H1 (cell line): ENCODE measurements at regions not wholly inside any gene's neighbourhood (a gene's known extent, or its start where the extent isn't known, plus 50 kb on each side); places are given as distances from the start of the nearest gene placed in this dataset.

ENCODE experiments used
- CBX8 ChIP-seq: fragments of 300-800, 300-1000 bp; sonication (generic); IDR thresholded peaks from 2 replicates; pipeline ENCODE4 v1.7.1; 2016; ENCODE audit warnings: low read depth, low read length, borderline replicate concordance
- CHD7 ChIP-seq: fragments of 300-600 bp; sonication (generic); IDR thresholded peaks from 2 replicates; pipeline ENCODE4 v1.7.1; 2012; ENCODE audit warnings: low read length, moderate library complexity, mild to moderate bottlenecking, inconsistent platforms; ENCODE audit not compliant: insufficient replicate concordance
- RAD21 ChIP-seq, 2 experiments: IDR thresholded peaks in 1 of 2; conservative IDR thresholded peaks in 1 of 2; 2 replicates each; pipeline ENCODE4 v1.6.1; 2011; ENCODE audit warnings: low read depth in 2 of 2, low read length in 2 of 2, improper control_type of control experiment in 1 of 2, inconsistent platforms in 1 of 2, mild to moderate bottlenecking in 1 of 2, moderate library complexity in 1 of 2
- SIRT6 ChIP-seq: IDR thresholded peaks from one replicate; pipeline ENCODE4 v1.7.1; 2012; ENCODE audit warnings: low read length, inconsistent platforms
- SP2 ChIP-seq: IDR thresholded peaks from 2 replicates; pipeline ENCODE4 v1.6.1; 2012; ENCODE audit warnings: mild to moderate bottlenecking, low read length, inconsistent platforms
- TAF1 ChIP-seq: IDR thresholded peaks from 2 replicates; pipeline ENCODE4 v1.6.1; 2011; ENCODE audit warnings: mild to moderate bottlenecking, low read depth, low read length

GRCh38 chr9:118331622-118332045 lies 627.4 kb downstream of the TLR4 start (continued):
- TF ChIP-seq RAD21 (IDR thresholded peaks at IDR 0.05 in 1 of 2, conservative IDR thresholded peaks at IDR 0.05 in 1 of 2; ENCODE audit: low read depth in 2 of 2, low read length in 2 of 2) (no peak), CBX8 (no peak), SIRT6 (no peak), SP2 (no peak), CHD7 (no peak), TAF1 (no peak)
